HL-60 (cell line): ENCODE measurements at regions not wholly inside any gene's neighbourhood (a gene's known extent, or its start where the extent isn't known, plus 50 kb on each side); places are given as distances from the start of the nearest gene placed in this dataset.

Experiments used
- DNase-seq, 2 experiments: peaks; one replicate each; pipeline ENCODE4 v3.0.0-alpha.2; 2010 to 2020; ENCODE audit warnings: low read depth in 1 of 2, low spot score in 1 of 2
- H3K27ac ChIP-seq: fragments of 250-450 bp; sonication (Bioruptor Pico); replicated peaks from 2 replicates; pipeline ENCODE4 v1.5.1; 2020; ENCODE audit warnings: mild to moderate bottlenecking, moderate library complexity
- H3K27me3 ChIP-seq: fragments of 250-450 bp; sonication (Bioruptor Pico); 2 replicates; pipeline ENCODE4 v1.5.1; 2021; ENCODE audit warnings: mild to moderate bottlenecking, moderate library complexity; ENCODE audit not compliant: insufficient read depth, poor library complexity, severe bottlenecking
- H3K4me3 ChIP-seq: replicated peaks from 2 replicates; pipeline ENCODE4 v1.5.1; 2011; ENCODE audit warnings: mild to moderate bottlenecking, control low read depth, low read length; ENCODE audit not compliant: insufficient read depth
- GABPA ChIP-seq: IDR thresholded peaks from 2 replicates; pipeline ENCODE4 v1.6.1; 2012; ENCODE audit warnings: low read depth
- POLR2AphosphoS5 ChIP-seq: IDR thresholded peaks from 2 replicates; pipeline ENCODE4 v1.6.1; 2012; ENCODE audit warnings: low read depth
- SPI1 ChIP-seq: IDR thresholded peaks from 2 replicates; pipeline ENCODE4 v1.6.1; 2012; ENCODE audit warnings: low read depth, mild to moderate bottlenecking, borderline replicate concordance
- TF ChIP-seq, protein P1 (sequence below): IDR thresholded peaks from one replicate; pipeline ENCODE4 v1.5.1; 2011; ENCODE audit warnings: low read length, control low read depth, inconsistent platforms; ENCODE audit not compliant: insufficient read depth
- TF ChIP-seq, protein P2 (sequence below): IDR thresholded peaks from 2 replicates; pipeline ENCODE4 v1.6.1; 2012; ENCODE audit warnings: low read depth; ENCODE audit not compliant: insufficient replicate concordance

DNA sequence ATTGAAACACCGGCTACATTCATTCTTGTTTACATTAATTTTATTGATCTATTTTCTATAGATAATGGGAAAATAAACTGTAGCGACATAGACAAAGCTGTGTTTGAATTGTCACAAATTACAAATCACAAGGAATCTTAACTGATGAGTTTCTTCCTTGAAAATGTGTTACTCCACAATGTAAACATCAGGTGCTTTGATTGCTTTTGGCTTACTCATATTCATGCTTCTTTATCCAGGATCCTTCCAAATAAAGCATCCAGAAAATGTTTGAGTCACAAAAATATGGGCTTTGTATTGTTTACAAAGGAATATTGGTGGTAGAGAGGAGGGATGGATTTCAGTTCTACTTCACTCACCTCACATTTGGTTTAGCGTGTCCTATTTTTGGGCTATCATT, 64.0 kb downstream of the BMP2 start:
- TF ChIP-seq POLR2AphosphoS5 (no peak), SPI1 (no peak), GABPA (no peak)
- TF ChIP-seq, protein P1, sequence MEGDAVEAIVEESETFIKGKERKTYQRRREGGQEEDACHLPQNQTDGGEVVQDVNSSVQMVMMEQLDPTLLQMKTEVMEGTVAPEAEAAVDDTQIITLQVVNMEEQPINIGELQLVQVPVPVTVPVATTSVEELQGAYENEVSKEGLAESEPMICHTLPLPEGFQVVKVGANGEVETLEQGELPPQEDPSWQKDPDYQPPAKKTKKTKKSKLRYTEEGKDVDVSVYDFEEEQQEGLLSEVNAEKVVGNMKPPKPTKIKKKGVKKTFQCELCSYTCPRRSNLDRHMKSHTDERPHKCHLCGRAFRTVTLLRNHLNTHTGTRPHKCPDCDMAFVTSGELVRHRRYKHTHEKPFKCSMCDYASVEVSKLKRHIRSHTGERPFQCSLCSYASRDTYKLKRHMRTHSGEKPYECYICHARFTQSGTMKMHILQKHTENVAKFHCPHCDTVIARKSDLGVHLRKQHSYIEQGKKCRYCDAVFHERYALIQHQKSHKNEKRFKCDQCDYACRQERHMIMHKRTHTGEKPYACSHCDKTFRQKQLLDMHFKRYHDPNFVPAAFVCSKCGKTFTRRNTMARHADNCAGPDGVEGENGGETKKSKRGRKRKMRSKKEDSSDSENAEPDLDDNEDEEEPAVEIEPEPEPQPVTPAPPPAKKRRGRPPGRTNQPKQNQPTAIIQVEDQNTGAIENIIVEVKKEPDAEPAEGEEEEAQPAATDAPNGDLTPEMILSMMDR, result no peak
- TF ChIP-seq, protein P2, sequence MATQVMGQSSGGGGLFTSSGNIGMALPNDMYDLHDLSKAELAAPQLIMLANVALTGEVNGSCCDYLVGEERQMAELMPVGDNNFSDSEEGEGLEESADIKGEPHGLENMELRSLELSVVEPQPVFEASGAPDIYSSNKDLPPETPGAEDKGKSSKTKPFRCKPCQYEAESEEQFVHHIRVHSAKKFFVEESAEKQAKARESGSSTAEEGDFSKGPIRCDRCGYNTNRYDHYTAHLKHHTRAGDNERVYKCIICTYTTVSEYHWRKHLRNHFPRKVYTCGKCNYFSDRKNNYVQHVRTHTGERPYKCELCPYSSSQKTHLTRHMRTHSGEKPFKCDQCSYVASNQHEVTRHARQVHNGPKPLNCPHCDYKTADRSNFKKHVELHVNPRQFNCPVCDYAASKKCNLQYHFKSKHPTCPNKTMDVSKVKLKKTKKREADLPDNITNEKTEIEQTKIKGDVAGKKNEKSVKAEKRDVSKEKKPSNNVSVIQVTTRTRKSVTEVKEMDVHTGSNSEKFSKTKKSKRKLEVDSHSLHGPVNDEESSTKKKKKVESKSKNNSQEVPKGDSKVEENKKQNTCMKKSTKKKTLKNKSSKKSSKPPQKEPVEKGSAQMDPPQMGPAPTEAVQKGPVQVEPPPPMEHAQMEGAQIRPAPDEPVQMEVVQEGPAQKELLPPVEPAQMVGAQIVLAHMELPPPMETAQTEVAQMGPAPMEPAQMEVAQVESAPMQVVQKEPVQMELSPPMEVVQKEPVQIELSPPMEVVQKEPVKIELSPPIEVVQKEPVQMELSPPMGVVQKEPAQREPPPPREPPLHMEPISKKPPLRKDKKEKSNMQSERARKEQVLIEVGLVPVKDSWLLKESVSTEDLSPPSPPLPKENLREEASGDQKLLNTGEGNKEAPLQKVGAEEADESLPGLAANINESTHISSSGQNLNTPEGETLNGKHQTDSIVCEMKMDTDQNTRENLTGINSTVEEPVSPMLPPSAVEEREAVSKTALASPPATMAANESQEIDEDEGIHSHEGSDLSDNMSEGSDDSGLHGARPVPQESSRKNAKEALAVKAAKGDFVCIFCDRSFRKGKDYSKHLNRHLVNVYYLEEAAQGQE, result no peak
- H3K27ac ChIP-seq, result no peak overlapping the region
- no peak for DNase-seq

DNA sequence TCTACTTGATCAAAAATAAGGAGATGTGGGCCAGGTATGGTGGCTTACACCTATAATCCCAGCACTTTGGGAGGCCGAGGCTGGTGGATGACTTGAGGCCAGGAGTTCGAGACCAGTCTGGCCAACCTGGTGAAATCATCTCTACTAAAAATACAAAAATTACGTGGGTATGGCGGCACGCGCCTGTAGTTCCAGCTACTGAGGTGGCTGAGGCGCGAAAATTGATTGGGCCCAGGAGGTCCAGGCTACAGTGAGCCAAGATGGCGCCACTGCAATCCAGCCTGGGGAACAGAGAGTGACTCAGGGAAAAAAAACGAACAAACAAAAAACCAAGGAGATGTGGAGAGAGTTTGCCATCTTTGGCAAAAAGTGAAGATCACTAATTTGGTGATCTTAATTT, 65.3 kb downstream of the BMP2 start:
- Histone ChIP-seq H3K27ac (no peak overlapping the region), H3K27me3 (peaks cover 3% of the 10 kb centered on the region), H3K4me3 (no peak overlapping the region)
- TF ChIP-seq SPI1 (no peak), GABPA (no peak)
- TF ChIP-seq, protein P1, result no peak
- TF ChIP-seq, protein P2, result no peak
- DNase-seq, result no peak

More for the DNA sequence above, 64.0 kb downstream of the BMP2 start:
- Histone ChIP-seq H3K4me3 (no peak overlapping the region), H3K27me3 (no peaks in the 10 kb centered on the region)

DNA sequence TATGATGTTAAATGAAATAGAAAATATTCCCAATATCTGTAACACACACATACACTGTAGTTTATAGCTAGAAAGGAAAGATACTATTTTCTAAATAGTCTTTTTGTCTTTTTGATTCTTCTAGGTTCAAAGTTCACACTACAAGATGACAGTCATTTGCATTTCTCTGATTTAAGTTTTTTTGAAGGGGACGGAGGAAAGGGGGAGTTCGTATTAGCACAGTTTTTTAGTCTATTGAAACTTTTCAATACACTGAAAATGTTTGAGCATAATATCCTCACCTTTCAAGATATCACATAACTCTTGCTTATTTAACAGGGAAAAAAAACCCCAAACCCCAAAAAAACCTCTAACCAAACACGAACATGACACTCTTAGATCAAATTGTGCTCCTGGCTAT, 68.1 kb downstream of the BMP2 start:
- no peak for TF ChIP-seq POLR2AphosphoS5
- TF ChIP-seq GABPA, result no peak
- no peak for TF ChIP-seq SPI1
- TF ChIP-seq, protein P2, result no peak
- TF ChIP-seq, protein P1, result no peak
- H3K4me3 ChIP-seq, result no peak overlapping the region
- no peak for DNase-seq

More for the DNA sequence above, 68.1 kb downstream of the BMP2 start:
- H3K27ac ChIP-seq, result no peak overlapping the region
- peaks cover 3% of the 10 kb centered on the region for H3K27me3 ChIP-seq
